Skin epidermis (tissue), 12 donors: ENCODE measurements at regions not wholly inside any gene's neighbourhood (a gene's known extent, or its start where the extent isn't known, plus 50 kb on each side); places are given as distances from the start of the nearest gene placed in this dataset.
"Not testable (repeated sequence)": the region's sequence is repeated elsewhere in the genome, so short reads cannot be mapped to it uniquely, and the experiment has no call there.

Source experiments
- H3K27ac ChIP-seq, 21 experiments: fragments of 200-600 bp; sonication (generic) in 11 of 21; one replicate each; pipeline ENCODE4 v1.5.0; 2020; ENCODE audit warnings: mild to moderate bottlenecking in 3 of 21, inconsistent platforms in 2 of 21, moderate library complexity in 2 of 21
- H3K4me3 ChIP-seq, 7 experiments: fragments of 200-600 bp; sonication (generic) in 2 of 7; one replicate each; pipeline ENCODE4 v1.5.0; 2020; ENCODE audit warnings: inconsistent platforms in 2 of 7, mild to moderate bottlenecking in 2 of 7, moderate library complexity in 1 of 7

DNA sequence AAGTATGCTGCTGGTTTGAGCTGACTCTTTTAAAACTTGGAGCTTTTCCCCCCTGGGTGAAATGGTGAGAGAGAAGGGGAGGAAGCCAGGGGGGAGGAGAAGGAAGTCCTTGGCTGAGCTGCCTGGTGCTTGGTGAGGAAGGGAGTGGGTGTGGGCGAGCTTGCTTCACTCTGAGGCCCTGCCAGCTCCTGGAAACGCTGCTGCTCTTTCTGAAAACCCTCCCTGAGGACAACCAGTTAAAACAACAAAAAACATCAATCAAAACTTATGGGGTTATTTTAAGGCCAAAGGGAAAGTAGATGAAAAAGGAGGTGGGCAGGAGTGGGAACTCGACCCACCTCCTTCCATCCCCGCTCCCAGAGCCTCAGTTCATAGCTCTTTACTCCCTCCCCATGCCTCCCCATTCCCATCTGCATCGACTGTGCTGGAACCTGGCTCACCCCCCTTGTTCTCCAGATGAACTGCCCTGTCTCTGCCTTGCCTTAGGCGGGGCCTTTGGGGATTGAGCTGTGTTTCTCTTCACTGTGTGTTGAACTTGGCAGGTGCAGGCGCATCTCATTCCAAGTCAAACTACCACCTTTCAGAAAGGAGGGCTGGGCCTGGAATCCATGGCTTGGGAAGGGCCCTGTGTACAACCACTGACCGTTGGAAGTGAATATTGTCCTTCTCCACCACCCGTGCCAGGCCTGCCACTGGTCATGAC, 166.1 kb downstream of the ZNF621 start:
- H3K27ac ChIP-seq, result peak overlapping the region in 11 of 21 experiments; percentile 6 to 68 (median 55)
- no peak overlapping the region for H3K4me3 ChIP-seq

DNA sequence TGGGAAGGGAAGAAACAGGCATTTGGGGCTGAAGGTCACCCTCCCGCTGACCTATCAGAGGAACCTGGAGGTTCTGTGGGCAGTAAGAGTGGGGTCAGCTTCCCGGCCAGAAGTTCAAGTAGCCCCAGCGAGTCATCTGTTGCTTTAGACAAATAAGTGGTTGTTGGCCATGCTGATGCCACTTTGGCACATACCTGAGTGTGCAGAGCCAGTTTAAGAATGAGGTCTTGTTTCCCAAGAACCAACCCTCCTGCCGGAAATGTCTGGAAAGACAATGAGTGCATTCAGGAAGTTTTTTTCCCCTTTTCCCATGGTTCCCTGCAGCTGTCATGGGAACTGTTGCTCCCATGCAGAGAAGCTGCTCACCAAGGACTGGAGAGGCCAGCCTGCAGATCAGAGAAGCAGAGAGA, 166.7 kb downstream of the ZNF621 start:
- no peak overlapping the region for H3K4me3 ChIP-seq
- H3K27ac ChIP-seq, result peak overlapping the region in 11 of 21 experiments; percentile 6 to 68 (median 55)

DNA sequence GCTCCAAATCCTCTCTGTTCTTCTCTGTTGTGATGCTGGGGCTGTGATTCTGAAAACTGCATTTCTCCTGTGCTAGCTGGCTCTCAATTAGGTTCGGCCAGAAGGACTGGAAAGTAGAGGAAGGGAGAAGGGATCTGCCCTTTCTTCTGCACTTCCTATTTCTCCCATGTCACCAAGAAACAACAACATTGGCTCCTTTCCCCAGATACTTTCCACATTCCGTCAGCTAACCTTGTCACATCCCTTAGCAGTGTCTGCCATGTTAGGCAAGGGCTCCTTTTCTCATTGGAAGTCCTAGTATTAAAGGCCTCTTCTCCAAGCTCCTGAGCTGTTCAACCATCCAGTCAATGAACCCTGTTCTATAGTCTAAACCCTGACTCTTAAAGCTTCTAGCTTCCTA, 171.1 kb downstream of the ZNF621 start:
- Histone ChIP-seq H3K27ac (no peak overlapping the region), H3K4me3 (no peak overlapping the region)

DNA sequence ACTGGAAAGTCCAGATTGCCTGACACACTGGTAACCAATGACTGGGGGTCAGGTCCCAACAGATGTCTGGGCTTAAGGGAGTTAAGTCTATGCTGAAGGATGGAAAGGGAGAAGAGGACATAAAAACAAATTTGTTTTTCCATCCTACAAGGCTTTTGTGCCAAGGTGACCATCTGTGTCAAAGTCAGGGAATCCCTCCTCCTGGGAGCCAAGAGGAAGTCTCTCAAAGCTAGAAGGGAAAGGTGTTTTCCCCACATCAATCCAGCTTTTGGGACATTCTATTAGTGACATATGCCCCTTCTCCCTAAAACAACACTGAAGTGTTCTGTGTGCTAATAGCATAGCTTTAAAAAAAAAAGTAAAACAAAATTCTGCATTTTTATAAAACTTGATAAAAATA, 173.9 kb downstream of the ZNF621 start:
- not testable (repeated sequence) for H3K27ac ChIP-seq, H3K4me3 ChIP-seq

DNA sequence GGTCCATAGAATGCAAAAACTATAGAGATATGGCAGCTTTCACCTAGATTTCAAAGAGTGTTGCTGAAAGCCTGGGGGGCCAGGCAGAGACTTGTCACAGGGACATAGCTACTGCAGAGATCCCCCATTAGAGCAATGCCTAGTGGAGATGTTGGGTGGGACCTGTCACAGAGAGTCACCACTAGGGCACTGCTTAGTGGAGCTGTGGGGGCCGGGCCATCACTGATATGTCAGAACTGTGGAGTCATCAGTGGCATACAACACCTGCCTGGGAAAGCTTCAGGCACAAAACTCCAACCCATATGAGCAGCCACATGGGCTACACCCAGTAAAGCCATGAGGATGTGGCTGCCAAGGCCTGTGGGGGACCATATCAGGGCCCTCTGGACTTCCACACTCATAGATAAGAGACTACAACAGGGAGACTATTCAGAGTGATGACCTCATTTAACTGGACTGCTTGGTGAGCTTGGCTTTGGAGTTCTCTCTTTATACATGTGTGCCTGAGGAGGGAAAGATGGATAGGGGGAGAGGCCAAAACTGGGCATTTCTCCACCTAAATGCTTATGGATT, 176.3 kb downstream of the ZNF621 start:
- no peak overlapping the region for H3K27ac ChIP-seq
- H3K4me3 ChIP-seq, result no peak overlapping the region

DNA sequence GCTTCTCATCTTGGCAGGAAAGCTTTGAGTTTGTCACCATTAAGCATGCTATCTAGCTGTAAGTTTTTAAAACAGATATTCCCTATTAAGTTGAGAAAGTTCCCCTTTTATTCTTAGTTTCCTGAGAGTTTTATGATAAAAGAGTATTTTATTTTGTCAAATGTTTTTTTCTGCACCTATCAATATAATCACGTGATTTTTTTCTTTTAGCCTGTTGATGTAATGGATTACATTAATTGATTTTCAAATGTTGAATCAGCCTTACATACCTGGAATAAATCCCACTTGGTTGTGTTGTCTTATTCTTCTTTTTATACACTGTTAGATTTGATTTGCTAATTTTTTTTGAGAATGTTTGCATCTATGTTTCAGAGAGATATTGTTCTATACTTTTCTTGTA, 179.5 kb downstream of the ZNF621 start:
- no peak overlapping the region for H3K4me3 ChIP-seq
- no peak overlapping the region for H3K27ac ChIP-seq

DNA sequence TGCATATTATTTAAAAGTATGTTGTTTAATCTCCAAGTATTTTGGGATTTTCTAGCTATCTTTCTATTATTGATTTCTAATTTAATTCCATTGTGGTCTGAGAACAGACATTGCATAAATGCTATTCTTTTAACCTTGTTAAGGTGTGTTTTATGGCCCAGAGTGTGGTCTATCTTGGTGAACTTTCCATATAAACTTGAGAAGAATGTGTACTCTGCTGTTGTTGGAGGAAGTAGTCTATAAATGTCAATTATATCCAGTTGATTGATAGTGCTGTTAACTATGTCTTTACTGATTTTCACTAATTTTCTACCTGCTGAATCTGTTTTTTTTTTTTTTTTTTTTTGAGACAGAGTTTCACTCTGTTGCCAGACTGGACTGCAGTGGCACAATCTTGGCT, 180.9 kb downstream of the ZNF621 start:
- Histone ChIP-seq H3K27ac (no peak overlapping the region), H3K4me3 (no peak overlapping the region)

DNA sequence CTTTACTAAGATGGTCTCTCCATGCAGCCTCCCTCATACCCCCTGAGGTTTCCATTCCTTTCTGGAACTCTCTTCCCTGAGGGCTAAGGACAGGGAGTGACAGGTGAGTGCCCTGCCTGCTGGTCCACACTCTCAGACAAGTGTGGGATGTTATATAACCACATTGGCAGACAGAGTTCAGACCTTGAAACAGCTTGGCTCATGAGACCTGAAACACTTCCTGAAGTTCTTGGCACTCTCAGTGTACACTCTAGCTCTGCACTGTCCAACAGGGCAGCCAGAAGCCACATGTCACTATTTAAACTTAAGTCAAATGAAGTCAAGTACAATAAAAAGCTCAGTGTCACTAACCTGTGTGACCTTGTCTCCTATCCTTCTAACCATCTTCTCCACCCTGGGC, 188.5 kb downstream of the ZNF621 start:
- H3K27ac ChIP-seq, result no peak overlapping the region

GRCh38 chr3:40713795-40714194, 189.0 kb downstream of the ZNF621 start:
- Histone ChIP-seq H3K27ac (no peak overlapping the region), H3K4me3 (no peak overlapping the region)

More for the DNA sequence above, 188.5 kb downstream of the ZNF621 start:
- H3K4me3 ChIP-seq, result no peak overlapping the region

- H3K27ac ChIP-seq, result peak overlapping the region in 2 of 21 experiments; percentile 8 to 46
- no peak overlapping the region for H3K4me3 ChIP-seq
Measured at GRCh38 chr3:40714771-40715345, 190.1 kb downstream of the ZNF621 start.

DNA sequence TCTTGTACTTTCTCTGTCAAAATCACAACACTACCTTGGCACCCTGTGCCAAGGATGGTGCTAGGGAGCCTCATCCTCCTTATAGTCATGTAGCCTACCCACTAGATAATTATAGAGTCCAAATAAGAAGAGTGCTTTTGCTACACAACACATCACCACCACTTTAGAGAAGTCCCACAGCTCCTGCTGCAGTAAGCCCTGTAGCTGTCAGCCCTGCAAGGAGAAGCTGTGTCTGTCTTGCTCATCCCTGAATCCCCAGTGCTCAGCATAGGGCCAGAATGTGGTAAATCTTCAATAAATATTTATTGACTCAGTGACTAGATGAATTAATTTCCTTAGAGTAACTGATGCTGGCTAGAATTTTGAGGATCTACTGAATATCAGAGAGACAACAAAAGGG, 190.8 kb downstream of the ZNF621 start:
- Histone ChIP-seq H3K27ac (no peak overlapping the region), H3K4me3 (no peak overlapping the region)

- H3K27ac ChIP-seq, result no peak overlapping the region
- H3K4me3 ChIP-seq, result no peak overlapping the region
Measured at GRCh38 chr3:40717471-40717870, 192.7 kb downstream of the ZNF621 start.

- H3K4me3 ChIP-seq, result no peak overlapping the region
- H3K27ac ChIP-seq, result peak overlapping the region in 1 of 21 experiments; percentile 42
Measured at GRCh38 chr3:40718209-40718608, 193.4 kb downstream of the ZNF621 start.

DNA sequence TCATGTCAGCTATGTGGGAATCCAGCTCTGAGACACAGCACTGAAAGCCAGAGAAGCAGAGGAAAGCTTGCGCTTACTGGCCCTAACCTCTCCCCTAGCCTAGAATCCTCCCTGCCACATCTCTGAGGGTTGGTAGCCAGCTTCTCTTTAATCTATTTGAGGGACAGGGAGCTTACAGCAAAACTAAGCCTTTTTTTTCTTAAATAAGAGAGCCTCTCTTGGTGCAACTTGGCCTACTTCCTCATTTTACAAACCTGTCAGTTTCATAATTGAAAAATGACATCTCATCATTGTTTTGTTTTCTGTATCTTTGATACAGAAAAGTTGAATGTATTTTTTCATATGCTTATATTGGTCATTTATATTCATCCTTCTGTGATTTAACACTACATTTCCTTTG, 193.9 kb downstream of the ZNF621 start:
- peak overlapping the region in 1 of 21 experiments; percentile 42 for H3K27ac ChIP-seq
- no peak overlapping the region for H3K4me3 ChIP-seq

DNA sequence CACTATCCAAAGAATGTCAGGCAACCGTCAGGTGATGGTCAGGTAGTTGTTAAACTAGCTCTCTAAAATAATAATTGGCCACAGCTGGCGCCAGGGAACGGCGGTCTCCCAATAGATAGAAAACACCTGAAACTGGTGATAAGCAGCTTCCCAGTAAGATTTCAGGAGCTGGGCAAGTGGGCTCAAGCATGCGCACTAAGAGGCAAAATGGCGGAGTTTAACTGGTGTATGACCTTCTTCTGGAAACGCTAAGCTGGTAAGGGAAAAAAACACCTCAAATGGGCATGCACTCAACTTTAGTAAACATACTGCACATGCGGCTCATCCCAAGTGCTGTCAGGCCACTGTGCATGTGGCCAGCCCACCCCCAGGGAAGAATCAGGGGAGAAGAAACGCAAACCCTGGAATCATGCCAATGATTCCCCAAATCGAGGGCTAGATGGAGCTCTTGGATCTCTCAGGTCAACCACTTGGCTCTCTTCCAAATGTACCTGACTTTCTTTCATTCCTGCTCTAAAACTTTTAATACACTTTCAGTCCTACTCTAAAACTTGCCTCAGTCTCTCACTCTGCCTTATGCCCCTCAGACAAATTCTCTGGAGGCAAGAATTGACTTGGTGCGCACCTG, 195.0 kb downstream of the ZNF621 start:
- H3K27ac ChIP-seq, result no peak overlapping the region
- H3K4me3 ChIP-seq, result no peak overlapping the region

DNA sequence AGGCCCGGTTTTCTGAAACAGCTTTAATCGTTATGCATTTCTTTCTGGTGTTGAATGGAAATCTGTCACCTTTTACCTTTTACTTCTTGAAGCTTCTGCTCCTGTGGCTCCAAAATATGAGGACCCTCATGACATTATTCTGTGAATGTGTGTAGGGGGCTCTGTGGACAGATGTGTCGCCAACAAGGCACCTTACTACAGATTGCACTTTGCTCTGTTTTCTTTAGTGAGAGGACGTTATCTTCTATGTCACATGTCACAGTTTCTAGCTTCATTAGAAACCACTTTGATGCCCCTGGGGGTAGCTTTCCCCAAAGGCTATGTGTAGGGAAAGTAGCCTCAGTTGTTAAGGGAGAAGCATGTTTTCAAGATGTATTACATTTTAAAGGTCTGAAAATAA, 195.6 kb downstream of the ZNF621 start:
- H3K27ac ChIP-seq, result no peak overlapping the region
- H3K4me3 ChIP-seq, result no peak overlapping the region

- Histone ChIP-seq H3K4me3 (no peak overlapping the region), H3K27ac (no peak overlapping the region)
Measured at GRCh38 chr3:40720863-40721262, 196.1 kb downstream of the ZNF621 start.

DNA sequence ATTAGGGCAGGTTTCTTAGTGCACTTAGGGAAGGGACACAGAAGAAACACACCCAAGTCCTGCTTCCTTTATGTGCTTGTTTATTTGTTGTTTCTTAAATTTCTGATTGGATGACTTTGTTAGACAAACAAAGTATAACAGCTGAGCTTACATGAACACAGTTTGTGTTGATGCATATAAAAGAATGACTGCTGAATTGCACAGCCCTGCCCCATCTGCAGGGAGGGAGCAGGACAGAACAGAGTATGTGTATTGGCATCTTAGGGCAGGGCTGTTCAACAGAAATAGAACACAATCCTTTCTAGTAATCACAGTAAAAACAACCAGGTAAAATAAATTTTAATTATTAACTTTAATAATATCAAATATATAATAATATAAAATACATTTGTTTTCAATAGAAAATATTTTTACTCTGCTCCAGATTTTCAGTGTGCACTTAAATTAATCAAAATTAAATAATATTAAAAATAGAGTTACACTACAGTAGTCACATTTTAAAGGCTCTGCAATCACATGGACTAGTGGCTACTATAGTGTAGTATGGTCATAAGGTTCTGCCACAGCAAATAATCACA, 198.4 kb downstream of the ZNF621 start:
- H3K27ac ChIP-seq, result no peak overlapping the region
- no peak overlapping the region for H3K4me3 ChIP-seq

DNA sequence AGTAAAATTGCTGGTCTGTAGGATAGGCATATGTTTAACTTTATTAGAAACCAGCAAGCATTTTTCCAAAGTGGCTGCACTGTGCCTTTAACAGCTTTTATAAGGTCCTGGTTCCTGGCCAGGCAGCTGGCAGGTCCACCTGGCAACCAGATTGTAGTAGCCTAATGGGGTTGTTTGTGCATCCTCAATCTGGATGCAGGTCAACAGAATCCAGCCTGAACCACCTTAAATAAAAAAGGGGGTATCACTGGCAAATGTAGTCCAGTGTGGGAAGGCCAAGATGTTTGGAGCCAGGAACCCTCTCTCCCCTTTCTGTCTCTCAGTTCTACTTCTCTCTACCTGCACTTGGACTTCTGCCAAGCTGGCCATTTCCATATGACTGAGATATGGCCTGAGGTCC, 200.3 kb downstream of the ZNF621 start:
- H3K4me3 ChIP-seq, result no peak overlapping the region
- no peak overlapping the region for H3K27ac ChIP-seq

DNA sequence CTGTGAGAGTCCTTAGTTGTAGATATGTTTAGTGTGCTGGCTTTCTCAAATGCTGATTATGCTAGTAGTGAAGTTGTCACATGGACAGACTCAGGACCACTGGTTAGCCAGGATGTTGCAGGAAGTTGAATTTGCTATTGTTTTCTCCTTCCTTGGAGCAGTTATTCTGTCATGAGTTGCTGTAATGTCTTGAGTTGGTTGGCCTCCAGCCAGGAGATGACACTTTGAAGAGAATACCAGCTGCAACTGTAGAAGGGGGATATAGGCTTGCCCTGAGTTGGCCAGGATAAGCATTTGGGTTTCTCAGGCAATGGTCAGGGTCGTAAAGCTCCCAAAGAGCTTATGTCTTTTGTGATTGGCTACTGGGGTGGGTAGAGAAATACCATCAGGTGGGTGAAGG, 206.7 kb downstream of the ZNF621 start:
- Histone ChIP-seq H3K27ac (no peak overlapping the region), H3K4me3 (no peak overlapping the region)

DNA sequence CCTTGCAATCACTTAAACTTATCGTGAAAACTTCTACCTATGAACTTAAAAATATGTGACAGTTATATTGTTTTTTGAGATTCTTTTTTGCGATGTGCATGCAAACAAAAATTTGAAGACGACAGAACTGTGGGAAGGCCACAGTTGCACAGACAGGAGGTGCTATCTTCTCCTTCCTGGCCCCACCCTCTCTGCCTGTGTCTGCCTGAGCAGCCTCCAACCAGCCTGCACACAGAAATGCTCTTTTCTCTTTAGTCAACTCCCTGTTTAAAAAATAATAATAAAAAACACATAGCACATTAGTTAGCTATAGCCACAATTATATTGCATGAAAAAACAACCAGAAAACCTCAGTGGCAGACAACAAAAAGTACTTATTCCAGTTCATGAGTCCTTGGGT, 212.2 kb downstream of the ZNF621 start:
- Histone ChIP-seq H3K27ac (no peak overlapping the region), H3K4me3 (no peak overlapping the region)
